Omental fat pad (tissue), 3 donors: ENCODE measurements at regions not wholly inside any gene's neighbourhood (a gene's known extent, or its start where the extent isn't known, plus 50 kb on each side); places are given as distances from the start of the nearest gene placed in this dataset.

Source experiments
- ATAC-seq: fragments of 150-250 bp; one replicate; pipeline ENCODE4 v1.9.1; 2016; ENCODE audit warnings: mild to moderate bottlenecking, moderate library complexity; ENCODE audit not compliant: low FRiP score
- DNase-seq: peaks from one replicate; pipeline ENCODE4 v3.0.0-alpha.2; 2019; ENCODE audit warnings: low spot score
- TF ChIP-seq, protein P1 (sequence below), 3 donors: fragments of 450-650 bp; IDR thresholded peaks; one replicate each; pipeline ENCODE4 v1.5.1; 2016 to 2017; ENCODE audit warnings: antibody characterized with exemption in 3 of 3, mild to moderate bottlenecking in 3 of 3, moderate library complexity in 2 of 3

DNA sequence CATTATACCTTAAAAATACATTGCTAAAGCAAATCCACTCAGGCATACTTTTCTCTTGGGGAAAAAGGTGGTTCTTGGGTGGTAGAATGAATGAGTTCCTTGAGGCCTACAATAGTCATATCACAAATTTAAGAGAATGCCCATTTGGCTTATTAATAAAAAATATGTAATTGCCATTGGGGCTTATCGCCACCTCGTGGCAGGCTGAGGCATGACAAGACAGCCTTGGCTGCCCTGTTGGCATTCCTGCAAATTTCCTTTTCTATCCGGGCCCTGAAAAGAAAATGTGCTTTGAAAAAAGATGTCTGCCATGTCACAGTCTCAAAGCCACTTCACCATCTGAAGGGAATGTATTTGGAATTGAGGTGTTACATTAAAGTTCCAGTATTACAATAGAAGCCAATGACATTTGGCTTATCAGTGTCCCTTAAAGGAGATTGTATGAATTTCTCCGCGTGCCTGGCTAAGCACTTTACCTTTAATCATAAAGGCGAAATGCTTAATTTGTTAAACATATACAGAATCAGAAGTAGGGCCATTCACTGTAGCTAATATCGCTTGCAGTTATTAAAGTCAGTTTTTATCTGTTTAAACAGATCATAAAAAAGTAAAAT, 188.3 kb upstream of the ZFP64 start:
- TF ChIP-seq, protein P1, sequence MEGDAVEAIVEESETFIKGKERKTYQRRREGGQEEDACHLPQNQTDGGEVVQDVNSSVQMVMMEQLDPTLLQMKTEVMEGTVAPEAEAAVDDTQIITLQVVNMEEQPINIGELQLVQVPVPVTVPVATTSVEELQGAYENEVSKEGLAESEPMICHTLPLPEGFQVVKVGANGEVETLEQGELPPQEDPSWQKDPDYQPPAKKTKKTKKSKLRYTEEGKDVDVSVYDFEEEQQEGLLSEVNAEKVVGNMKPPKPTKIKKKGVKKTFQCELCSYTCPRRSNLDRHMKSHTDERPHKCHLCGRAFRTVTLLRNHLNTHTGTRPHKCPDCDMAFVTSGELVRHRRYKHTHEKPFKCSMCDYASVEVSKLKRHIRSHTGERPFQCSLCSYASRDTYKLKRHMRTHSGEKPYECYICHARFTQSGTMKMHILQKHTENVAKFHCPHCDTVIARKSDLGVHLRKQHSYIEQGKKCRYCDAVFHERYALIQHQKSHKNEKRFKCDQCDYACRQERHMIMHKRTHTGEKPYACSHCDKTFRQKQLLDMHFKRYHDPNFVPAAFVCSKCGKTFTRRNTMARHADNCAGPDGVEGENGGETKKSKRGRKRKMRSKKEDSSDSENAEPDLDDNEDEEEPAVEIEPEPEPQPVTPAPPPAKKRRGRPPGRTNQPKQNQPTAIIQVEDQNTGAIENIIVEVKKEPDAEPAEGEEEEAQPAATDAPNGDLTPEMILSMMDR (IDR thresholded peaks at IDR 0.05) = no peak
- DNase-seq (no peak), ATAC-seq (no peak)

DNA sequence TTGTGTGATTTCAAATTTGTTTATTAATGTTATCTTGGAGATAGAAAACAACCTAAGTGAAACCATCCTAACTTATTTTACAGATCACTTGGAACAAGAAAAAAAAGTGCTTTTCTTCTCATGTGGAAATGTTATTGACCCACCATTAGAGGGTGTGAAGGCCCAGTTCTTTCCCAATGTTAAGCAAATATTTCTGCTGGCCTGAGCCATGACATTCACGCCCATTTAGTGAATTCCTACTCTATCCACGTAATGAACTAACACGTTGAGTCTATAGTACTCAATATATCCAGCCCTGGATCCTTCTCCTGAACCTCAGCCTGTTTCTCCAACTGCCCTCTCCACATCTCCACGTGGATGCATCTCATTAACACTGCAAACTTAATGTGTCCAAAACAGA, 180.6 kb upstream of the ZFP64 start:
- TF ChIP-seq, protein P1 (IDR thresholded peaks at IDR 0.05) = no peak
- no peak for ATAC-seq
- DNase-seq = no peak

DNA sequence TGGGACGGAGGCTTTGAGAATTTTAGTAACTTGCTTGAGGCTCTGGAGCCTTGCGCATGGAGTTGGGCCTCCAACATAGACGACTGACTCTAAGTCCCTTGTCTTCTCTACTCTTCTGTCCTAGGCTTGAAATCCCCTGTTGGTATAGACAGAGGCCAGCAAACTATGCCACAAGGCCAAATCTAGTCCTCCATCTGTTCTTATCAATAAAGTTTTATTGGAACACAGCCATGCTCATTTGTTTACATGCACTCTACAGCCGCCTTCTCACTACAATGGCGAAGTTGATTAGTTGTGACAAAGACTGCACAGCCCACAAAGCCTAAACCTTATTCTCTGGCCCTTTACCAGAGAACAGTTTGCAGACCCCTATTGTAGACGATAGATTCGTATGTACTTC, 174.1 kb upstream of the ZFP64 start:
- ATAC-seq (no peak), DNase-seq (no peak)
- TF ChIP-seq, protein P1 (IDR thresholded peaks at IDR 0.05) = no peak

DNA sequence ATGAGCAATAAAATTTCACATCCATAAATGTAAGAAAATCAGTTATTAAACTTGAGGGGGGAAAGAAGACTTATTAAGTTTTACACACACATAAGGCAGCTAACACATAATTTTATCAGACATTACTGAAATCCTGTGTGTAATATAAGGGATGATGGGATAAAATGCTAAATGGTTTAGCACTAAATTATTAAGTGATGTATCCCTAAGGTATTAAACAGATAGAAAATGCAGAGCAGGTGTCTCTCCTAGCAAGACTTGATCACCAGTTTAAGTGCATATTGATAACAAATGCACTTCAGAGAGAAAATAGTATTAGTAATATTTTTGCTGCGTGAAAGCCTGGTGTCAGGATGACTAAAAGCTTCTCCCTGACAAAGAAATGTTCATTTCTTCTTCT, 172.8 kb upstream of the ZFP64 start:
- TF ChIP-seq, protein P1 (IDR thresholded peaks at IDR 0.05) = no peak
- ATAC-seq (no peak), DNase-seq (no peak)

DNA sequence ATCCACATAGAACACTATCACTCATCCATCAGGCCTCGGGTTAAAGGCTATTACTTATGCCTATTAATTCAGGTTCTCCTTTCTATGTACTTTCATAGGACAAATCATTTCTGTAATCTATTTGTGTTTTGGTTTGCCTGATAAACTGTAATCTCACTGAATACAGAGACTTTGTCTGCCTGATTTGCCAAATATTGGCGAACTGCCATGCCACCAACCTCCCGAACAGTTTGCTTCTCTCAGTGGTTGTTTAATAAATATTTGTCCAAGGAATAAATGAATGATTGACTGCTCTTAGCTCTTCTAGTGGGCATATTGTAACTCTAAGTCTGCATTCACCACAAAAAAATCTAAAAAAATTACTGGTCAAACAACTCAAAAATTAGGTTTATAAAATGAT, 170.1 kb upstream of the ZFP64 start:
- DNase-seq = no peak
- TF ChIP-seq, protein P1 (IDR thresholded peaks at IDR 0.05) = no peak
- no peak for ATAC-seq

DNA sequence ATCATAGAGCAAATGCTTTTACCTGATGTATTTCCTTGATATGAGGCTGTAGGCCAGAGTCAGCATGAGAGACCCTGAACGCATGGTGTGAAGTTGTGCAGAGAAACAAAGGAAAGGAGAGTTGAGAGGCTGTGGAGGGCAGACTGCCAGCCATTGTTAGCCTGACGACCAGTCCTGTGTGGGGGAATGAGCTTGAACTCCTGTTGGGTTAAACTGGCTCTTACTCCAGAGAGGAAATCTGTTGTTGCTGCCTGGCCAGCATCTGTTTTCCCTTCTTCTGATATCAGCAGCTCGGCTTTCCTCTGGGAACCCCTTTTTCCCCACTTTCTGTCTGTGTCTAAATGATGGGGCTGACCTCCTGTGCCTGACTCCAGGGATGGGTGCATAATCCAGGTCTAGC, 158.2 kb upstream of the ZFP64 start:
- ATAC-seq = no peak
- DNase-seq = no peak
- TF ChIP-seq, protein P1 (IDR thresholded peaks at IDR 0.05) = no peak

DNA sequence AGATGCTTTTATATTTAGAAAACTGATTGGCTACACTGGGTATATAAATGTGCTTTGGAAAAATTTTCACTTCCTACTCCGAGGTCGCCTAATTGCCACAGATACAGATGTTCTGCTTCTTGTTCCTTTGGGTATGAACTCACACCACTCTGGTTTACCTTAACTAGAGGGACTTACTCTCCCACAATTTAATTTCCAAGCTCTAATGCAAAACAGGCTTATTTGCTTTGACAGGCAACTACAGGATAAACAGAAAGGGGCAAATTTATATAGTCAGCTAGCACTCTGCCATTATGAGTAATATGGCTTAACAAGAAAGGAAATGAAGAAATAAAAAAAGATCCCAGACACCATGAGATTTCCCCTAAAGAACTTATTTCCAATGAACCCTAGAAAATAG, 156.9 kb upstream of the ZFP64 start:
- DNase-seq = no peak
- no peak for ATAC-seq
- TF ChIP-seq, protein P1 (IDR thresholded peaks at IDR 0.05) = no peak
